Sigmoid colon (tissue), 6 donors: ENCODE measurements at regions not wholly inside any gene's neighbourhood (a gene's known extent, or its start where the extent isn't known, plus 50 kb on each side); places are given as distances from the start of the nearest gene placed in this dataset.

Experiments
- DNase-seq: peaks from one replicate; pipeline ENCODE4 v3.0.0-alpha.2; 2019
- H3K27ac ChIP-seq, 4 donors: fragments of 200-600 bp; sonication (generic); one replicate each; pipeline ENCODE4 v1.5.1; 2016 to 2019; ENCODE audit warnings: mild to moderate bottlenecking in 1 of 4
- H3K27me3 ChIP-seq, 3 donors: fragments of 200-600 bp; sonication (generic); one replicate each; pipeline ENCODE4 v1.5.1; 2019; ENCODE audit warnings: mild to moderate bottlenecking in 1 of 3
- H3K36me3 ChIP-seq, 4 donors: fragments of 200-600 bp; sonication (generic); one replicate each; pipeline ENCODE4 v1.5.1; 2016 to 2019
- H3K4me1 ChIP-seq, 4 donors: fragments of 200-600 bp; sonication (generic); one replicate each; pipeline ENCODE4 v1.5.1; 2017 to 2019
- H3K4me3 ChIP-seq, 4 donors: fragments of 200-600 bp; sonication (generic); one replicate each; pipeline ENCODE4 v1.5.1; 2017 to 2019; ENCODE audit warnings: mild to moderate bottlenecking in 2 of 4, moderate library complexity in 1 of 4
- H3K9me3 ChIP-seq, 4 donors: fragments of 200-600 bp in 3 of 4; sonication (generic) in 3 of 4; one replicate each; pipeline versions ENCODE4 v1.5.1 to v1.6.1; 2013 to 2019
- EP300 ChIP-seq, 4 donors: sonication (generic); formaldehyde crosslinking; IDR thresholded peaks; one replicate each; pipeline ENCODE4 v1.6.1; 2017; ENCODE audit warnings: antibody characterized with exemption in 4 of 4
- POLR2A ChIP-seq, 2 donors: fragments of 450-650 bp; IDR thresholded peaks; one replicate each; pipeline ENCODE4 v1.6.1; 2016; ENCODE audit warnings: antibody characterized with exemption in 2 of 2, mild to moderate bottlenecking in 2 of 2, moderate library complexity in 2 of 2
- POLR2AphosphoS5 ChIP-seq, 4 donors: sonication (generic); formaldehyde crosslinking; IDR thresholded peaks; one replicate each; pipeline ENCODE4 v1.6.1; 2017; ENCODE audit warnings: antibody characterized with exemption in 4 of 4
- WGBS, 2 donors: extraction: QIAGEN DNeasy Blood & Tissue Kit; methylation state at CpG; one replicate each; pipeline ENCODE4 v1.1.7; 2013; 5-methylcytosine and 5-hydroxymethylcytosine counted together
- intact Hi-C: fragments of 100-400 bp; cut with DNase I; formaldehyde crosslinking; loops from one replicate; pipeline ENCODE4 v1.15.1; 2023
- TF ChIP-seq, protein P1 (sequence below), 4 experiments: fragments of 450-650 bp in 3 of 4; fragments of 200-600 bp in 1 of 4; IDR thresholded peaks; one replicate each; pipeline ENCODE4 v1.5.1; 2016 to 2019; ENCODE audit warnings: antibody characterized with exemption in 4 of 4, mild to moderate bottlenecking in 3 of 4, moderate library complexity in 2 of 4
- donor health status: healthy with polysubstance abuse.
- donor health status: healthy.

DNA sequence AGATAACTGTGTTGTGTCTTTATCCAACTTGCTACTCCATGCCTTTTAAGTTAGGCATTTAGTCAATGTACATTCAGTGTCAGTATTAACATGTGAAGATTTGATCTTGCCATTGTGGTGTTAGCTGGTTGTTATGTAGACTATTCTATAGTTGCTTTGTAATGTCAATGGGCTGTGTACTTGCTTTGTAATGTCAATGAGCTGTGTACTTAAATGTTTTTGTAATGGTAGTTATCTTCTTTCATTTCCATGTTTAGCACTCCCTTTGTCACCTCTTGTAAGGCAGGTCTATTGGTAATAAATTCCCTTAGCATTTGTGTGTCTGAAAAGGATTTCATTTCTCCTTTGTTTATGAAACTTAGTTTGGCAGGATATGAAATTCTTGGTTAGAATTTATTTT lies 53.4 kb downstream of the MC4R start:
- no peak for DNase-seq
- TF ChIP-seq, protein P1, sequence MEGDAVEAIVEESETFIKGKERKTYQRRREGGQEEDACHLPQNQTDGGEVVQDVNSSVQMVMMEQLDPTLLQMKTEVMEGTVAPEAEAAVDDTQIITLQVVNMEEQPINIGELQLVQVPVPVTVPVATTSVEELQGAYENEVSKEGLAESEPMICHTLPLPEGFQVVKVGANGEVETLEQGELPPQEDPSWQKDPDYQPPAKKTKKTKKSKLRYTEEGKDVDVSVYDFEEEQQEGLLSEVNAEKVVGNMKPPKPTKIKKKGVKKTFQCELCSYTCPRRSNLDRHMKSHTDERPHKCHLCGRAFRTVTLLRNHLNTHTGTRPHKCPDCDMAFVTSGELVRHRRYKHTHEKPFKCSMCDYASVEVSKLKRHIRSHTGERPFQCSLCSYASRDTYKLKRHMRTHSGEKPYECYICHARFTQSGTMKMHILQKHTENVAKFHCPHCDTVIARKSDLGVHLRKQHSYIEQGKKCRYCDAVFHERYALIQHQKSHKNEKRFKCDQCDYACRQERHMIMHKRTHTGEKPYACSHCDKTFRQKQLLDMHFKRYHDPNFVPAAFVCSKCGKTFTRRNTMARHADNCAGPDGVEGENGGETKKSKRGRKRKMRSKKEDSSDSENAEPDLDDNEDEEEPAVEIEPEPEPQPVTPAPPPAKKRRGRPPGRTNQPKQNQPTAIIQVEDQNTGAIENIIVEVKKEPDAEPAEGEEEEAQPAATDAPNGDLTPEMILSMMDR (IDR thresholded peaks at IDR 0.05) = no peak
- TF ChIP-seq EP300 (IDR thresholded peaks at IDR 0.05) (no peak), POLR2A (IDR thresholded peaks at IDR 0.05) (no peak), POLR2AphosphoS5 (IDR thresholded peaks at IDR 0.05) (no peak)
- Histone ChIP-seq H3K36me3 (no peaks in the 10 kb centered on the region), H3K4me1 (no peaks in the 10 kb centered on the region), H3K27me3 (no peaks in the 10 kb centered on the region), H3K9me3 (no peaks in the 10 kb centered on the region), H3K4me3 (no peak overlapping the region), H3K27ac (no peak overlapping the region)
- intact Hi-C loops = no loop called here

DNA sequence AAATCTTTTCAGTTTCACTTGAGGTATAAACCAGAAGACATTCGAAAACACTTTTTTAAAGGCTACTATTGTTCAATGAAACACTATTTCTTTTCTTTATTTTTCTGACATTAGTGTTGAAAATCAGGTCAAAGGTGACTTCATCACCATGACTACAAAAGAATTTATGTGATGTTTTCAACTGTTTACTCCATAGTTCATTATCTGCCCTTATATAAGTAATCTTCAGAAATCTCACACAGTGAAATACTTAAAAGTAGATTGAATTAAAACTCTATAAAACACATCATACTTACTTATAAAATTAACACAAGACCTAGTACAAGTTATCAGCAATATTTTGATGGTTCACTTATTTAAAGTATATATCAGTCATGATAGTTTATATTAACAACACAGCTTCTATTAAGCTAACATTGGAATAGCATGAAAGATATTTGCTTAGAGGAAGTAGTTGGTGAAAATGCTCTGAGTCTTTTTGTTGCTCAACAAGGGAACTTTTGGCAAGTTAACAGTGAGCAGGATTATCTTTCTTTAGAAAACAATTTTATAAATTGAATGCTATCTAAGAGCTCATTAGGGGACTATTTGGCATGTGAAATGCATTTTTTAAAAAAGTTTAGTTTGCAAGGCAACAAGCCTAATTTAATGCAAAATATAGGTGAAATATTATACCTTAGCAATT lies 60.8 kb downstream of the MC4R start:
- WGBS, 2 donors = 52 to 58% methylated on average over 1 of the region's 1 CpG
- H3K27me3 ChIP-seq = no peaks in the 10 kb centered on the region
- H3K27ac ChIP-seq = no peak overlapping the region
- no peak overlapping the region for H3K4me3 ChIP-seq
- TF ChIP-seq EP300 (IDR thresholded peaks at IDR 0.05) (no peak), POLR2A (IDR thresholded peaks at IDR 0.05) (no peak), POLR2AphosphoS5 (IDR thresholded peaks at IDR 0.05) (no peak)
- TF ChIP-seq, protein P1 (IDR thresholded peaks at IDR 0.05) = no peak
- intact Hi-C loops = no loop called here
- H3K4me1 ChIP-seq = no peaks in the 10 kb centered on the region
- H3K36me3 ChIP-seq = no peaks in the 10 kb centered on the region
- H3K9me3 ChIP-seq = no peaks in the 10 kb centered on the region
- DNase-seq = no peak

GRCh38 chr18:60295674-60296073 lies 76.9 kb downstream of the MC4R start:
- WGBS, 2 donors = 25 to 74% methylated on average over 4 of the region's 4 CpGs
- intact Hi-C loops = no loop called here
- no peaks in the 10 kb centered on the region for H3K27me3 ChIP-seq

DNA sequence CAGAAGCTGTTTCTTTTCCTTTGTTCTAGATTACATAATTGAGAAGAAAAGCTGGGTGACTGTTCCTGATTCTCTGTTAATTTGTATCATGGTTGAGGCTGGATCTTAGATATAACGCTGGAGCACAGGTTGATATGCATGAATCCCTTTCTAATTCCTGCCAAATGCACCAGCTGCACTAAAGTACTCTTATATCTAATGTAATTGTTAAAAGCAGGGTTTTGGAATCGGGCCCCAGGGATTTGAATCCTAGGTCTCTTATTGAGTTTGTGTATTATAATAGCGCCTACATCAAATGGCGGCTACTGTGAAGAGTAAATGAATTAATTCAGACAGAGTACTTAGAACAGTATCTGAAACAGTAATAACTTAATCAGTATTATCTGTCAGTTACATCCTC lies 80.4 kb downstream of the MC4R start:
- no peak for DNase-seq
- H3K27ac ChIP-seq = no peak overlapping the region
- no peaks in the 10 kb centered on the region for H3K4me1 ChIP-seq
- H3K4me3 ChIP-seq = no peak overlapping the region
- TF ChIP-seq EP300 (IDR thresholded peaks at IDR 0.05) (no peak), POLR2AphosphoS5 (IDR thresholded peaks at IDR 0.05) (no peak), POLR2A (IDR thresholded peaks at IDR 0.05) (no peak)
- TF ChIP-seq, protein P1 (IDR thresholded peaks at IDR 0.05) = no peak
- no peaks in the 10 kb centered on the region for H3K27me3 ChIP-seq
- 89 to 93% methylated on average over 4 of the region's 4 CpGs for WGBS, 2 donors
- H3K9me3 ChIP-seq = no peaks in the 10 kb centered on the region
- H3K36me3 ChIP-seq = no peaks in the 10 kb centered on the region
- intact Hi-C loops = no loop called here

More at GRCh38 chr18:60295674-60296073, 76.9 kb downstream of the MC4R start:
- H3K4me1 ChIP-seq = no peaks in the 10 kb centered on the region
- H3K27ac ChIP-seq = no peak overlapping the region
- TF ChIP-seq POLR2AphosphoS5 (IDR thresholded peaks at IDR 0.05) (no peak), EP300 (IDR thresholded peaks at IDR 0.05) (no peak), POLR2A (IDR thresholded peaks at IDR 0.05) (no peak)
- TF ChIP-seq, protein P1 (IDR thresholded peaks at IDR 0.05) = no peak
- no peaks in the 10 kb centered on the region for H3K36me3 ChIP-seq
- no peak for DNase-seq
- no peaks in the 10 kb centered on the region for H3K9me3 ChIP-seq
- no peak overlapping the region for H3K4me3 ChIP-seq

DNA sequence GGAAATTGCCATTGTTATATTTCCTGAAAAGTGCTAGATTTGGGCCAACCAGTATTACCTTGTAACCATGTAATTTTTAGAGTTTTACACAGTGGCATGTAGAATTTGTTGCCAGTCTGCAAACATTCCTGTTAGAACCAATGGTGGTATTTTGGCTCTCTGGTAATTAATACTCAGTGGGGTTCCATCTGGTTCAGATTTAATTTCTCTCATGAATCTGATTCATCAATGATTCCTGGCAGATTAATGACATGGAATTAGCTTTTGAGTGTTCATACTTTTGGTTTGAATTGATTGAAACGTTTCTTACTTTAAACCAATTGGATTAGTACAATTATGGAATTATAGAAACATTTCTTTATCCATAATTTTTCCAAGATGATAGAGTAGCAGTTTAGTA lies 93.2 kb downstream of the MC4R start:
- Histone ChIP-seq H3K4me1 (no peaks in the 10 kb centered on the region), H3K27me3 (no peaks in the 10 kb centered on the region), H3K9me3 (no peaks in the 10 kb centered on the region), H3K36me3 (no peaks in the 10 kb centered on the region), H3K4me3 (no peak overlapping the region), H3K27ac (no peak overlapping the region)
- intact Hi-C loops = no loop called here
- no peak for DNase-seq
- 52 to 53% methylated on average over 1 of the region's 1 CpG for WGBS, 2 donors
- TF ChIP-seq EP300 (IDR thresholded peaks at IDR 0.05) (no peak), POLR2A (IDR thresholded peaks at IDR 0.05) (no peak), POLR2AphosphoS5 (IDR thresholded peaks at IDR 0.05) (no peak)
- TF ChIP-seq, protein P1 (IDR thresholded peaks at IDR 0.05) = no peak
